Activated naive CD8-positive, alpha-beta T cell treated with anti-CD3 and anti-CD28 coated beads, Interleukin-2, amount 50 U/mL, for 16 hours (primary cell): ENCODE measurements at regions not wholly inside any gene's neighbourhood (a gene's known extent, or its start where the extent isn't known, plus 50 kb on each side); places are given as distances from the start of the nearest gene placed in this dataset.

ENCODE experiments used
- DNase-seq: peaks from one replicate; pipeline ENCODE4 v3.0.0-alpha.2; 2020; ENCODE audit warnings: low read depth, low spot score

- DNase-seq, result no peak
These were observed 1038.3 kb downstream of the KCNT2 start for GRCh38 chr1:195569934-195570333.

GRCh38 chr1:195568389-195568788, 1039.9 kb downstream of the KCNT2 start:
- no peak for DNase-seq

- DNase-seq, result no peak
These were observed 1046.2 kb downstream of the KCNT2 start for GRCh38 chr1:195562074-195562473.

- no peak for DNase-seq
These were observed 1058.0 kb downstream of the KCNT2 start for GRCh38 chr1:195550071-195550862.

- no peak for DNase-seq
These were observed 1077.3 kb downstream of the KCNT2 start for GRCh38 chr1:195530961-195531360.

GRCh38 chr1:195529881-195530280, 1078.4 kb downstream of the KCNT2 start:
- no peak for DNase-seq

- DNase-seq, result no peak
These were observed 1087.5 kb downstream of the KCNT2 start for GRCh38 chr1:195520757-195521156.

- no peak for DNase-seq
These were observed 1092.2 kb downstream of the KCNT2 start for GRCh38 chr1:195516036-195516435.

DNA sequence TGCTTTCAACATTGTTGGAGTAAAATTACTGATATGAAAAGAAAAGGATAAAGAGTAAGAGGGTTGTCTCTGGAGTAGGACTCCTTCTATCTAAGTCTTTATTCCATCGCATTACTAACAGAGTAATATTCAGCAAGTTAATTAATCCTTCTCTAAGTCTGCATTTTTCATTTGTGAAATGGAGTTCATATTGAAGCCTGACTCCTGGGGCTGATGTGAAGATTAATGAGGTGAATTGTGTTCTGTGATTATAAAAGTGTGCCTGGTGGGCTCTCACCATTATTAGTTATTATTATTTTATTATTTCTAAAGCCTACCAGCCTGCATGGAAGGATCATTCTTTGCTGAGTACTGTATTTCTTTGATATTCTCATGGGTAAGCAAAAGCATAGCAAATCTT, 1096.7 kb downstream of the KCNT2 start:
- no peak for DNase-seq

DNA sequence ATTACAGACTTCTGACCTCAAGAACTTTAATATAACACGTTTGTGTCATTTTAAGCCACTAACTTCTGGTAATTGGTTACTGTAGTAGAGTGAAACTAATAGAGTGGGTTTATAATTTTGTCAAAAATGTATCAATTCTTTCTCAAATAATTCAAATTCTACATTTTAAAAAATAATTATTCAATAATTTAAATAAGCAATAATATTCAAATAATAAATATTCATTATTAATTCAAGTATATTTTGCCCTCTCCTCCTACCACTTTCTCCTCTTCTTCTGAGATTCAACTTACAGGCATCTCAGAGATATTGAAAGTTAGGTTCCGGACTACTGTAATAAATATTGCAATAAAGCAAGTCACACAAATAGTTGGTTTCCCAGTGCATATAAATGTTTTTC, 1107.1 kb downstream of the KCNT2 start:
- DNase-seq, result no peak

GRCh38 chr1:195495720-195496635, 1112.3 kb downstream of the KCNT2 start:
- DNase-seq, result no peak

- no peak for DNase-seq
These were observed 1126.1 kb downstream of the KCNT2 start for GRCh38 chr1:195482137-195482536.

DNA sequence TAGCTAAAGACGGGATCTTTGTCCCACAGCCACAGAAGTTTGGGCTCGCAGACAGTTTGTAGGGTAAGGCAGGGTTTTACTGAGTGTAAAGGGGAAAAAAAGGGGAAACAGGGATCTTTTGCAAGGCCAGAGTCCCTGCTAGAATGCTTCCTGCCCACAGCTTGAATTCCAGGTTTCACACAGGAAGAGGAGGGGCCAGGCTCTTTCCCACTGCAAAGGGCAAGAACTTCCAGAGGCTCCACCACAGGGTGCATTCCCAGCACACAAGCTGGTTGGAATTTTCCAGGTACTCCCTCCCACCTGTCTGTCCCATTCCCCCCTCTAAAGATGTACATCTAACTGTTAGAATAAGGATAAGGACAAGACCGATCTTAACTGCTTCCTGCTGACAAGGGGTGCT, 1126.9 kb downstream of the KCNT2 start:
- no peak for DNase-seq

DNA sequence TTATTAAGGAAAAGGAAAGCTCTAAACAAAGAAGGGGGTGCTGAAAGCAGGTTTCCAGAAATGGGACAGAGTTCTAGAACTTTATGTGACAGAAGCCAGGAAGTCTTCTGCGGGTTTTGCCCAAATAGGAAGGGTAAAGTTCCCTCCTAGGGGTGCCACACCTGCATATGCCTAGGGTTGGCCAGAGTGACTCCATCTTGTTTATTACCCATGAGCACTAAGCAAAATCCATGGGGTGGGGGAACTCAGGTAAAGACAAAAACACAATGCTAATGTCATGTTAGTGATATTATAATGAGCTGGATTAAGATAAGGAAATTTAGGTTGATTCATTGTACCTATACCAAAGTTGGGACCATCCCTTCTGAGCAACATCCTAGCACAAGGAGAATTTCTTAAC, 1132.7 kb downstream of the KCNT2 start:
- no peak for DNase-seq

DNA sequence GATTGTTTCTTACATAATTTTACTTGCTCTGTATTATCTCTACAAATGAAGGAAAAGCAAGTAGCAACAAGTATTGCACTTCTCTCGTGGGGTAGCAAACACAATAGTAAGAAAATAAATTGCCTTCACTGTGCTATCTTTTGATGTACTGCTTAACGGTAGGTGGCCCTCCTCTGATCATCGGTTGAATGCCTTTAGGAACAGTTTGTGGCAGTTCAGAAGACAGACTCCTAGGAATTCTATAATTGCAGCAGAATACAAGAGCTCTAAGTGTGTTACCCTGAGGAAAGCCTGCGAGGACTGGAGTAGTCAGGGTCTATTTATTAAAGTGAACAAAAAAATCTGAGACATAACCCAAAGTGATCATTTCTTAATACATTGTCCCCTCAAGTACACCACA, 1135.9 kb downstream of the KCNT2 start:
- no peak for DNase-seq

- DNase-seq, result no peak
These were observed 1141.6 kb downstream of the KCNT2 start for GRCh38 chr1:195466639-195467038.

DNA sequence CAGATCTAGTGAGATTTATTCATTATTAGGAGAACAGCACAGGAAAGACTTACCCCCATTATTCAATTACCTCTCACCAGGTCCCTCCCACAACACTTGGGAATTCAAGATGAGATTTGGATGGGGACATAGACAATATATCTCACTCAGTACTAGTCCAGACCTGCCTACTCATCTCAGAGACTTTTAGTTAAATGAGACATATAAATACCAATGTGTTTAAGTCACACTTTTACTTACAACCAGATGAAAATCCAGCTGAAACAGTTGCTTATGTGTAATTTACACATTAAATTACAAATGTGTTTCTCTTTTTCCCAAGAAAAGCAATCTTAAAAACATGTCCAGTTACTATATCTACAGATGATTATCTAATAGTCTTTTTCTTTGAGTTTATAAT, 1145.6 kb downstream of the KCNT2 start:
- no peak for DNase-seq

GRCh38 chr1:195462152-195462551, 1146.1 kb downstream of the KCNT2 start:
- DNase-seq, result no peak

DNA sequence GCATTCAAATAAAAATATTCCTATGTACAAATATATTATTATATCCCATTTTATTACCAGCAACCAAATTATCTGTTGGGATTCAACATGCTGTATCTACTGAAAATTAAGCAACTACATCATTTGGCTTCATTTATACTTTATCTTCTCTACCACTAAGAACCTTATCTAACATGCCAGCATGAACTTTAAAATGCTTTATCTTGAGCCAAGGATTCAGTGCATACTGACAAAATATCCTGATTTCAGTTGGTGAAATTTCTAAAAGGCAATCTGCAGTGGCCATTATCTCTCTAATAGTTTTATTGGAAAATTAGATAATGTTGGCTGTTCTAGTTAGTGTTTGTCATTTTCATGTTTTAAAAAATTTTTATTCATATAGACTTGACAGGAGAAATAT, 1149.9 kb downstream of the KCNT2 start:
- no peak for DNase-seq

DNA sequence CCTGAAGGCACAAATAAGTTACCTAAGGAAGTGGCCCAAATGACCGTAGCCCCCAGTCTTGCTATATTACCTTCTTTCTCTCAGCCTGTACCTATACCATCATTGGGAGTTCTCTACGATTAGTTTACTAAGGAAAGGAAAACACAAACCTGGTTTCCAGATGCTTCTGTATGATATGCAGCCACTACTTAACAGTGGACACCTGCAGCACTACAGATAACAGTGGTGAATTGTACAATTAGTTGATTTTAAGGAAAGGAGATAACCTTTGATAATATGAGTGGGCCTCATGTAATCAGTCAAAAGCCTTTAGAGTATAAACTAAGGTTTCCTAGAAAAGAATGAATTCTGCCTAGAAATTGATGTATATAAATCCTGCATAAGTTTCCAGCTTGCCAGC, 1157.4 kb downstream of the KCNT2 start:
- DNase-seq, result no peak

GRCh38 chr1:195439661-195440060, 1168.6 kb downstream of the KCNT2 start:
- no peak for DNase-seq

- DNase-seq, result no peak
These were observed 1173.6 kb downstream of the KCNT2 start for GRCh38 chr1:195434566-195435203.
